Gastrocnemius medialis (tissue), 4 donors: ENCODE measurements at regions not wholly inside any gene's neighbourhood (a gene's known extent, or its start where the extent isn't known, plus 50 kb on each side); places are given as distances from the start of the nearest gene placed in this dataset.

Experiments used
- POLR2A ChIP-seq, 2 donors: fragments of 450-650 bp; IDR thresholded peaks; one replicate each; pipeline ENCODE4 v1.6.1; 2017; ENCODE audit warnings: antibody characterized with exemption in 2 of 2, mild to moderate bottlenecking in 2 of 2, moderate library complexity in 2 of 2
- TF ChIP-seq, protein P1 (sequence below), 5 experiments: fragments of 450-650 bp in 3 of 5; fragments of 200-600 bp in 2 of 5; sonication (generic) in 2 of 5; IDR thresholded peaks in 4 of 5; conservative IDR thresholded peaks in 1 of 5; 1 replicate in 4 of 5; 2 replicates in 1 of 5; pipeline ENCODE4 v1.5.1; 2016 to 2019; ENCODE audit warnings: antibody characterized with exemption in 5 of 5, mild to moderate bottlenecking in 3 of 5, moderate library complexity in 3 of 5

DNA sequence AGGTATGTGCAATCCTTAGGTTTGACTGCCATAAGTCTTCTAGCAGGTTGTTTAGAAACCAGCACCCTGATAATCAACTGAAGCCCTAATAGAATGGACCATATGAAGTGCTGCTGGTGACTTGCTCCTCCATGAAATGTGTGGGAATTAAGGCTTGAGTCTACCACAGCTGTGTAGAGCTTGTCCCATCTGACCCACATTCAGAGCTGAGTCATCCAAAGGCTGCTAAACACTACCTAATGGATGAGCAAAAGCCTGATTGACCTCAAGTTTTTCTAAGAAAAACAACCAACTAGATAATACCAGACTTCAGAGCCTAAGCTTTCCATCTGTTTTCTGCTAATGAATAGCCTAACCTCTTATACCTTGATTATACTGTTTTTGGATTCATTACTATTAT, 120.3 kb upstream of the MOCS1 start:
- TF ChIP-seq, protein P1, sequence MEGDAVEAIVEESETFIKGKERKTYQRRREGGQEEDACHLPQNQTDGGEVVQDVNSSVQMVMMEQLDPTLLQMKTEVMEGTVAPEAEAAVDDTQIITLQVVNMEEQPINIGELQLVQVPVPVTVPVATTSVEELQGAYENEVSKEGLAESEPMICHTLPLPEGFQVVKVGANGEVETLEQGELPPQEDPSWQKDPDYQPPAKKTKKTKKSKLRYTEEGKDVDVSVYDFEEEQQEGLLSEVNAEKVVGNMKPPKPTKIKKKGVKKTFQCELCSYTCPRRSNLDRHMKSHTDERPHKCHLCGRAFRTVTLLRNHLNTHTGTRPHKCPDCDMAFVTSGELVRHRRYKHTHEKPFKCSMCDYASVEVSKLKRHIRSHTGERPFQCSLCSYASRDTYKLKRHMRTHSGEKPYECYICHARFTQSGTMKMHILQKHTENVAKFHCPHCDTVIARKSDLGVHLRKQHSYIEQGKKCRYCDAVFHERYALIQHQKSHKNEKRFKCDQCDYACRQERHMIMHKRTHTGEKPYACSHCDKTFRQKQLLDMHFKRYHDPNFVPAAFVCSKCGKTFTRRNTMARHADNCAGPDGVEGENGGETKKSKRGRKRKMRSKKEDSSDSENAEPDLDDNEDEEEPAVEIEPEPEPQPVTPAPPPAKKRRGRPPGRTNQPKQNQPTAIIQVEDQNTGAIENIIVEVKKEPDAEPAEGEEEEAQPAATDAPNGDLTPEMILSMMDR (IDR thresholded peaks at IDR 0.05 in 4 of 5, conservative IDR thresholded peaks at IDR 0.05 in 1 of 5): no peak
- TF ChIP-seq POLR2A (IDR thresholded peaks at IDR 0.05): no peak
